PC-9 (cell line): ENCODE measurements at regions not wholly inside any gene's neighbourhood (a gene's known extent, or its start where the extent isn't known, plus 50 kb on each side); places are given as distances from the start of the nearest gene placed in this dataset.

ENCODE experiments used
- BruUV-seq: library from RNA; stranded (reverse); fragments of 400-500 nt; replicated peaks from 2 replicates; lab custom pipeline; 2021; lab: Mats Ljungman, UMichigan
- CTCF ChIA-PET: fragments of 300-600 bp; sonication (Branson Sonifier 250); formaldehyde crosslinking; loops from one replicate; lab custom pipeline; 2022; ENCODE audit warnings: antibody characterized with exemption; lab: Charles Lee
- POLR2A ChIA-PET: fragments of 300-600 bp; sonication (Branson Sonifier 250); formaldehyde crosslinking; loops from one replicate; lab custom pipeline; 2022; ENCODE audit warnings: antibody characterized with exemption; ENCODE audit not compliant: unreplicated experiment; lab: Charles Lee
- DNase-seq, 2 experiments: peaks; one replicate each; pipeline versions ENCODE4 v3.0.0 to v3.0.0-alpha.2; 2015 to 2022; ENCODE audit warnings: mixed read lengths in 1 of 2
- H2AFZ ChIP-seq: fragments of 200-600 bp; sonication (generic); 2 replicates; pipeline ENCODE4 v1.8.1; 2017; ENCODE audit warnings: antibody characterized with exemption
- H3F3A ChIP-seq: fragments of 200-600 bp; sonication (generic); 2 replicates; pipeline ENCODE4 v1.8.1; 2017; ENCODE audit warnings: antibody characterized with exemption, mild to moderate bottlenecking, low read depth; ENCODE audit not compliant: insufficient read depth
- H3K27ac ChIP-seq: fragments of 200-600 bp; sonication (generic); 2 replicates; pipeline ENCODE4 v1.6.1; 2016; ENCODE audit warnings: mixed run types
- H3K27me3 ChIP-seq: fragments of 200-600 bp; sonication (generic); 2 replicates; pipeline ENCODE4 v1.6.1; 2016; ENCODE audit warnings: low read depth, mixed run types; ENCODE audit not compliant: insufficient read depth
- H3K36me3 ChIP-seq: fragments of 200-600 bp; sonication (generic); 2 replicates; pipeline ENCODE4 v1.6.1; 2016; ENCODE audit warnings: low read depth, mixed run types
- H3K4me1 ChIP-seq: fragments of 200-600 bp; sonication (generic); replicated peaks from 2 replicates; pipeline ENCODE4 v1.6.1; 2016; ENCODE audit warnings: mixed run types; ENCODE audit not compliant: insufficient read depth
- H3K4me2 ChIP-seq: fragments of 200-600 bp; sonication (generic); 2 replicates; pipeline ENCODE4 v1.6.1; 2017; ENCODE audit warnings: mixed run types
- H3K4me3 ChIP-seq: fragments of 200-600 bp; sonication (generic); 2 replicates; pipeline ENCODE4 v1.6.1; 2016; ENCODE audit warnings: mixed run types
- H3K79me2 ChIP-seq: fragments of 200-600 bp; sonication (generic); 2 replicates; pipeline ENCODE4 v1.6.1; 2017; ENCODE audit warnings: low read depth, mixed run types
- H3K9me2 ChIP-seq: fragments of 200-600 bp; sonication (generic); 2 replicates; pipeline ENCODE4 v1.8.1; 2017; ENCODE audit warnings: mild to moderate bottlenecking; ENCODE audit not compliant: insufficient read depth
- H3K9me3 ChIP-seq: fragments of 200-600 bp; sonication (generic); 2 replicates; pipeline ENCODE4 v1.8.1; 2016; ENCODE audit warnings: low read depth; ENCODE audit not compliant: insufficient read depth
- H4K20me1 ChIP-seq: fragments of 200-600 bp; sonication (generic); 2 replicates; pipeline ENCODE4 v1.8.1; 2017; ENCODE audit not compliant: insufficient read depth
- EZH2 ChIP-seq: fragments of 200-600 bp; sonication (generic); IDR thresholded peaks from 2 replicates; pipeline ENCODE4 v1.8.0; 2017; ENCODE audit warnings: antibody characterized with exemption, low read depth
- intact Hi-C: fragments of 100-400 bp; cut with micrococcal nuclease; formaldehyde crosslinking; loops from one replicate; pipeline ENCODE4 v1.10.0; 2022; ENCODE audit not compliant: unreplicated experiment
- TF ChIP-seq, protein P1 (sequence below): fragments of 200-600 bp; sonication (generic); conservative IDR thresholded peaks from 2 replicates; pipeline ENCODE4 v1.6.1; 2017; ENCODE audit warnings: mixed run types, antibody characterized with exemption, mild to moderate bottlenecking, moderate library complexity

DNA sequence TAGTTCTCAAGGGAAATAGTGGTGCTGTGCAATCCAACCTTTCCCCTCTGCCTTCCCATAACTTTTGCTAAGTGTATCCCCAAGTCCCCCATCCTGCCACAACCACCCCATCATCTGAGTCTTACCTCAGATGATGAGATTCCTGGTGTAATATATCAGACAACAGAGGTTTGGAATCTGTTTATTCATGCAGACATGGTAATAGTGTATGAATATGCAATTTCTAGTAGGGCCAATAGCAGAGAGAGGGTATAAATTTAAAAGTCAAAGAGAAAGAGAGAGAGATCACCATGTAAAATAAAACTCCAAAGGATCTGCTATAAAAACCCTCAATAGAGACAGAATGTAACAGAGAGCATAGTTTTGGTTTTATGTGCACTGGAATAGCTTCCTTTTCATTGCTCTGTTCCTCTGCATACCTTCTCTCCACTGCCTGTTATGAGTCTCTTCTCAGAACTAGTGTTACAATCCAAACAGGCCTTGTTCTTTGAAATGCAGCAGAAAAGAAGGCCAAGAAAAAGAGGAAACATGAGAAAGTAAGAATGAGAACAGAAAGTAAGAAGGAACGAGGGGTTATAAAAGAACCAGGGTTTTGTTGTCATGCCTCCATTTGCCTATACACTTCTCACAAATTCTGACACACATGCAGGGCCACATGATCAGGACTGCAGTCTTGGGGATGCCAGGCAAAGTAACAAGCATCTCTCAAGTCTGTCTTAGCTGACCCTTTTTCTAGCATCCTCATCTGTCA is 278.0 kb downstream of the CETN3 start:
- Histone ChIP-seq H3K9me3 (no peaks in the 10 kb centered on the region), H3K27me3 (no peaks in the 10 kb centered on the region), H3K27ac (no peak overlapping the region), H4K20me1 (no peaks in the 10 kb centered on the region), H3K4me3 (no peak overlapping the region), H3K4me2 (no peak overlapping the region), H3K4me1 (no peaks in the 10 kb centered on the region), H3K79me2 (no peaks in the 10 kb centered on the region), H3K9me2 (no peaks in the 10 kb centered on the region), H3F3A (no peaks in the 10 kb centered on the region), H2AFZ (no peak overlapping the region), H3K36me3 (no peaks in the 10 kb centered on the region)
- CTCF ChIA-PET = no interaction called here
- TF ChIP-seq EZH2 = no peak
- TF ChIP-seq, protein P1, sequence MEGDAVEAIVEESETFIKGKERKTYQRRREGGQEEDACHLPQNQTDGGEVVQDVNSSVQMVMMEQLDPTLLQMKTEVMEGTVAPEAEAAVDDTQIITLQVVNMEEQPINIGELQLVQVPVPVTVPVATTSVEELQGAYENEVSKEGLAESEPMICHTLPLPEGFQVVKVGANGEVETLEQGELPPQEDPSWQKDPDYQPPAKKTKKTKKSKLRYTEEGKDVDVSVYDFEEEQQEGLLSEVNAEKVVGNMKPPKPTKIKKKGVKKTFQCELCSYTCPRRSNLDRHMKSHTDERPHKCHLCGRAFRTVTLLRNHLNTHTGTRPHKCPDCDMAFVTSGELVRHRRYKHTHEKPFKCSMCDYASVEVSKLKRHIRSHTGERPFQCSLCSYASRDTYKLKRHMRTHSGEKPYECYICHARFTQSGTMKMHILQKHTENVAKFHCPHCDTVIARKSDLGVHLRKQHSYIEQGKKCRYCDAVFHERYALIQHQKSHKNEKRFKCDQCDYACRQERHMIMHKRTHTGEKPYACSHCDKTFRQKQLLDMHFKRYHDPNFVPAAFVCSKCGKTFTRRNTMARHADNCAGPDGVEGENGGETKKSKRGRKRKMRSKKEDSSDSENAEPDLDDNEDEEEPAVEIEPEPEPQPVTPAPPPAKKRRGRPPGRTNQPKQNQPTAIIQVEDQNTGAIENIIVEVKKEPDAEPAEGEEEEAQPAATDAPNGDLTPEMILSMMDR = no peak
- intact Hi-C loops = no loop called here
- DNase-seq = no peak
- POLR2A ChIA-PET = no interaction called here
- no TSS peak for BruUV-seq

DNA sequence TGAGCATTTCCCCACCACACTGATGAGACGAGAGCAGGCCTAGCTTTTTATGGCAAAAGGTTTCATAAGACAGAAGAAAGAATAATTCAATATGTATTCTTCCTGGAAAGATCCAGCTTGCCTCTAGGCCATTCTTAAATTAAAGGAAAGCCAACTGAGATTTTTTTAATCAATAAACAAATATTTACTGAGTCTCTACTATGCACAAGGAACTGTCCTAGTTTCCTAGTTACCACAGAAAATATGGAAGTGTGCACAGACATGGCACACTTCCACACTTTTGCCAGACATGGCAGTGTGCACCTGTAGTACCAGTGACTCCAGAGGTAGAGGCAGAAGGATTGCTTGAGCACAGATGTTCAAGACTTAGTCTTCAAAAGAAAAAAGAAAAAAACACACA is 281.0 kb downstream of the CETN3 start:
- no peaks in the 10 kb centered on the region for H3K36me3 ChIP-seq
- no TSS peak for BruUV-seq
- CTCF ChIA-PET = no interaction called here

GRCh38 chr5:90119531-90119971 is 290.0 kb downstream of the CETN3 start:
- Histone ChIP-seq H3K4me3 (no peak overlapping the region), H3K9me3 (no peaks in the 10 kb centered on the region), H3K4me2 (no peak overlapping the region), H3F3A (no peaks in the 10 kb centered on the region), H3K9me2 (no peaks in the 10 kb centered on the region), H3K4me1 (no peaks in the 10 kb centered on the region), H4K20me1 (no peaks in the 10 kb centered on the region), H3K27me3 (no peaks in the 10 kb centered on the region), H2AFZ (no peak overlapping the region), H3K79me2 (no peaks in the 10 kb centered on the region), H3K36me3 (no peaks in the 10 kb centered on the region), H3K27ac (no peak overlapping the region)
- CTCF ChIA-PET = no interaction called here
- no peak for TF ChIP-seq EZH2
- TF ChIP-seq, protein P1 = no peak
- no TSS peak for BruUV-seq
- POLR2A ChIA-PET = no interaction called here
- intact Hi-C loops = no loop called here
- DNase-seq = peak in 1 of 2 experiments; percentile 47

More for the DNA sequence above, 281.0 kb downstream of the CETN3 start:
- intact Hi-C loops = no loop called here
- Histone ChIP-seq H3K4me2 (no peak overlapping the region), H3K9me2 (0 out of 2 replicates have a peak, but pooled peaks cover 6% of the 10 kb centered on the region), H3K27ac (no peak overlapping the region), H3K4me1 (no peaks in the 10 kb centered on the region), H3K9me3 (no peaks in the 10 kb centered on the region), H2AFZ (no peak overlapping the region), H3K4me3 (no peak overlapping the region), H3F3A (no peaks in the 10 kb centered on the region), H4K20me1 (no peaks in the 10 kb centered on the region), H3K27me3 (no peaks in the 10 kb centered on the region), H3K79me2 (no peaks in the 10 kb centered on the region)
- no peak for TF ChIP-seq EZH2
- TF ChIP-seq, protein P1 = no peak
- POLR2A ChIA-PET = no interaction called here
- DNase-seq = no peak
